Kidney tubule cell (primary cell): ENCODE measurements at regions not wholly inside any gene's neighbourhood (a gene's known extent, or its start where the extent isn't known, plus 50 kb on each side); places are given as distances from the start of the nearest gene placed in this dataset.
"Not testable (repeated sequence)": the region's sequence is repeated elsewhere in the genome, so short reads cannot be mapped to it uniquely, and the experiment has no call there.

Source experiments
- DNase-seq: peaks from one replicate; pipeline ENCODE4 v3.0.0-alpha.2; 2018; ENCODE audit warnings: low spot score

GRCh38 chr20:40634891-40635290 is 54.1 kb downstream of the MAFB start:
- no peak for DNase-seq

- DNase-seq, result no peak
Observed at GRCh38 chr20:40633123-40633850, 55.7 kb downstream of the MAFB start.

GRCh38 chr20:40632346-40632976 is 56.6 kb downstream of the MAFB start:
- DNase-seq, result no peak

GRCh38 chr20:40631119-40631631 is 57.9 kb downstream of the MAFB start:
- no peak for DNase-seq

- DNase-seq, result no peak
Observed at GRCh38 chr20:40630713-40631112, 58.3 kb downstream of the MAFB start.

- no peak for DNase-seq
Observed at GRCh38 chr20:40630099-40630498, 58.9 kb downstream of the MAFB start.

- no peak for DNase-seq
Observed at GRCh38 chr20:40628877-40629276, 60.2 kb downstream of the MAFB start.

- DNase-seq, result not testable (repeated sequence)
Observed at GRCh38 chr20:40619053-40619452, 70.0 kb downstream of the MAFB start.

GRCh38 chr20:40617594-40617993 is 71.4 kb downstream of the MAFB start:
- DNase-seq, result no peak

GRCh38 chr20:40612837-40613236 is 76.2 kb downstream of the MAFB start:
- DNase-seq, result no peak

- no peak for DNase-seq
Observed at GRCh38 chr20:40612247-40612646, 76.8 kb downstream of the MAFB start.

GRCh38 chr20:40610730-40611129 is 78.3 kb downstream of the MAFB start:
- DNase-seq, result no peak

- DNase-seq, result no peak
Observed at GRCh38 chr20:40607927-40608326, 81.1 kb downstream of the MAFB start.

- DNase-seq, result no peak
Observed at GRCh38 chr20:40606660-40607059, 82.4 kb downstream of the MAFB start.

- DNase-seq, result no peak
Observed at GRCh38 chr20:40606237-40606636, 82.8 kb downstream of the MAFB start.

GRCh38 chr20:40604416-40604815 is 84.6 kb downstream of the MAFB start:
- no peak for DNase-seq

- no peak for DNase-seq
Observed at GRCh38 chr20:40603057-40603651, 85.9 kb downstream of the MAFB start.

GRCh38 chr20:40602381-40602780 is 86.7 kb downstream of the MAFB start:
- DNase-seq, result no peak

GRCh38 chr20:40600441-40601219 is 88.4 kb downstream of the MAFB start:
- peak; percentile 94 for DNase-seq

- DNase-seq, result no peak
Observed at GRCh38 chr20:40599987-40600386, 89.0 kb downstream of the MAFB start.

GRCh38 chr20:40592941-40593340 is 96.1 kb downstream of the MAFB start:
- DNase-seq, result no peak

GRCh38 chr20:40591536-40591935 is 97.5 kb downstream of the MAFB start:
- no peak for DNase-seq
